ENCODE measurements at regions not wholly inside any gene's neighbourhood (a gene's known extent, or its start where the extent isn't known, plus 50 kb on each side); places are given as distances from the start of the nearest gene placed in this dataset.

DNA sequence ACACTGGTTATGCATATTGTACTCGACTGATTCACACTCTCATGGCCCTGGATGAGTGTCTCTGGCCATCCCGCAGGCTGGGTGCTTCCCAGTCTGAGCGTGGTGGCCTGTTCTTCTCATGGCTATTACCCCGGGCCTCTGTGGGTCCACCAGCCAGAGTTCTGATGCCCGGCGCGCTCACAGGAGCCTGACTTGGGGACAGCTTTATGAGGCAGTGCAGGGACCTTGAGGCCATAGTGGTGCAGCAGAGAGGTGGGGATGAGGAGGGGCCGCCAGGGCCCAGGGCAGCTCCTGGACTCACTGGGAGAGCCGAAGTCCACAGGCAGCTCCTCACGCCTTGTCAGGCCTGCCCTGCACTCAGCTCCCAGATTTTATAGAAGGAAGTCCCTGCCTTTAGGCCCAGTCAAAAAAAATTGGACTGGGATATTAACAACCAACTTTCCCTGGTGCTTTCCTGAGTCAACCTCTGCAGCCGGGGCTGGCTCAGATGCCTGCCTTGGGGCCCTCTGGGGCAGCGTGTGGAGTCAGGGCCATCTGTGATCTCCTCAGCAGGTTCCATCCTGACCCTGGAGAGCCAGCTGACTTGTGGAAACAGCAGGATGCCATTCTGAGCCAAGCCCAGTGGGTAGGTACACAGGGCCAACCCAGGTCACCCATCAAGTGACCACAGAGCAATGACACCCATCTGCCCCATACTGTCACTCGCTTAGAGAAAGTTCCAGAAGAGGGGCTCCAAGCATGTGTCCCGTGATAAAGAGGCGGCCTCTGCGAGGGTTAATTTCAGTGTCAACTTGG, 89.4 kb upstream of the DIO3 start:
- Histone ChIP-seq H3K27me3 (ENCODE audit: control insufficient read depth in 1 of 2, insufficient read depth in 1 of 2, low read length in 2 of 2) (peaks cover 21 to 34% of the 10 kb centered on the region in 2 experiments), H4K91ac (ENCODE audit: low read length) (no peak overlapping the region), H3K9me3 (ENCODE audit: control insufficient read depth, low read length) (no peaks in the 10 kb centered on the region), H2BK5ac (ENCODE audit: low read depth, low read length, poor library complexity, severe bottlenecking) (no peak overlapping the region), H3K36me3 (ENCODE audit: control insufficient read depth in 1 of 2, insufficient read depth in 2 of 2, low read depth in 1 of 2, low read length in 2 of 2) (no peaks in the 10 kb centered on the region), H3K18ac (ENCODE audit: low read depth in 1 of 2, low read length in 2 of 2) (no peak overlapping the region), H3K4me2 (ENCODE audit: low read length, poor library complexity, severe bottlenecking) (no peak overlapping the region), H2BK12ac (ENCODE audit: low read length in 2 of 2) (no peak overlapping the region), H2AK5ac (ENCODE audit: low read length, severe bottlenecking) (no peak overlapping the region), H3K27ac (ENCODE audit: low read length, poor library complexity, severe bottlenecking) (no peak overlapping the region), H2BK120ac (ENCODE audit: low read depth, low read length) (no peak overlapping the region), H3K4me1 (ENCODE audit: control insufficient read depth, insufficient read depth, low read depth, low read length) (no peaks in the 10 kb centered on the region), H3K23ac (ENCODE audit: low read length in 2 of 2) (no peak overlapping the region), H3K14ac (ENCODE audit: low read length in 2 of 2) (no peak overlapping the region), H3K4ac (ENCODE audit: low read depth in 1 of 2, low read length in 2 of 2) (no peak overlapping the region), H3K9ac (ENCODE audit: low read length) (no peak overlapping the region), H4K8ac (ENCODE audit: low read length) (no peak overlapping the region), H3K4me3 (ENCODE audit: insufficient read depth in 1 of 2, low read depth in 1 of 2, low read length in 2 of 2) (no peak overlapping the region), H3K79me1 (replicated peaks; ENCODE audit: low read length, poor library complexity, severe bottlenecking) (no peaks in the 10 kb centered on the region), H2AFZ (ENCODE audit: low read depth, low read length) (no peak overlapping the region), H2BK15ac (ENCODE audit: low read depth, poor library complexity, severe bottlenecking) (no peak overlapping the region)
- WGBS = 79% methylated on average over 16 of the region's 16 CpGs
- DNase-seq = no peak

DNA sequence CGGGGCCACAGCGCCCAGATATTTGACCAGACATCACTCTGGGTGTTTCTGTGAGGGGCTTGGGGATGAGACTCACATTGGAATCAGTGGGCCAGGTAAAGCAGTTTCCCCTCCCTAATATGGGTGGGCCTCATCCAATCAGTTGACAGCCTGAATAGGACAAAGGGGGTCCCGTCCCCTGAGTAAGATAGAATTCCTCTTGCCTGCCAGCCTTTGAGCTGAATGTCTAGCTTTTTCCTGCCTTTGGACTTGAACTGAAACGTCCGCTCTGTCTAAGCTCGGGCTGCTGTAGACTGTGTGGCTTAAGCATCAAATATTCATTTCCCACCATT, 88.8 kb upstream of the DIO3 start:
- Histone ChIP-seq H2AFZ (ENCODE audit: low read depth, low read length) (no peak overlapping the region), H3K9me3 (ENCODE audit: control insufficient read depth, low read length) (no peaks in the 10 kb centered on the region), H3K18ac (ENCODE audit: low read depth in 1 of 2, low read length in 2 of 2) (no peak overlapping the region), H3K4me2 (ENCODE audit: low read length, poor library complexity, severe bottlenecking) (no peak overlapping the region), H2BK15ac (ENCODE audit: low read depth, poor library complexity, severe bottlenecking) (no peak overlapping the region), H3K4me3 (ENCODE audit: insufficient read depth in 1 of 2, low read depth in 1 of 2, low read length in 2 of 2) (no peak overlapping the region), H2BK12ac (ENCODE audit: low read length in 2 of 2) (no peak overlapping the region), H3K14ac (ENCODE audit: low read length in 2 of 2) (no peak overlapping the region), H3K36me3 (ENCODE audit: control insufficient read depth in 1 of 2, insufficient read depth in 2 of 2, low read depth in 1 of 2, low read length in 2 of 2) (no peaks in the 10 kb centered on the region), H4K8ac (ENCODE audit: low read length) (no peak overlapping the region), H3K27me3 (ENCODE audit: control insufficient read depth in 1 of 2, insufficient read depth in 1 of 2, low read length in 2 of 2) (peaks cover 21 to 32% of the 10 kb centered on the region in 2 experiments), H3K4ac (ENCODE audit: low read depth in 1 of 2, low read length in 2 of 2) (no peak overlapping the region), H2BK120ac (ENCODE audit: low read depth, low read length) (no peak overlapping the region), H2AK5ac (ENCODE audit: low read length, severe bottlenecking) (no peak overlapping the region), H2BK5ac (ENCODE audit: low read depth, low read length, poor library complexity, severe bottlenecking) (no peak overlapping the region), H3K4me1 (ENCODE audit: control insufficient read depth, insufficient read depth, low read depth, low read length) (no peaks in the 10 kb centered on the region), H3K27ac (ENCODE audit: low read length, poor library complexity, severe bottlenecking) (no peak overlapping the region), H3K23ac (ENCODE audit: low read length in 2 of 2) (no peak overlapping the region), H3K79me1 (replicated peaks; ENCODE audit: low read length, poor library complexity, severe bottlenecking) (no peaks in the 10 kb centered on the region), H3K9ac (ENCODE audit: low read length) (no peak overlapping the region), H4K91ac (ENCODE audit: low read length) (no peak overlapping the region)
- WGBS = 85% methylated on average over 6 of the region's 6 CpGs
- no peak for DNase-seq

DNA sequence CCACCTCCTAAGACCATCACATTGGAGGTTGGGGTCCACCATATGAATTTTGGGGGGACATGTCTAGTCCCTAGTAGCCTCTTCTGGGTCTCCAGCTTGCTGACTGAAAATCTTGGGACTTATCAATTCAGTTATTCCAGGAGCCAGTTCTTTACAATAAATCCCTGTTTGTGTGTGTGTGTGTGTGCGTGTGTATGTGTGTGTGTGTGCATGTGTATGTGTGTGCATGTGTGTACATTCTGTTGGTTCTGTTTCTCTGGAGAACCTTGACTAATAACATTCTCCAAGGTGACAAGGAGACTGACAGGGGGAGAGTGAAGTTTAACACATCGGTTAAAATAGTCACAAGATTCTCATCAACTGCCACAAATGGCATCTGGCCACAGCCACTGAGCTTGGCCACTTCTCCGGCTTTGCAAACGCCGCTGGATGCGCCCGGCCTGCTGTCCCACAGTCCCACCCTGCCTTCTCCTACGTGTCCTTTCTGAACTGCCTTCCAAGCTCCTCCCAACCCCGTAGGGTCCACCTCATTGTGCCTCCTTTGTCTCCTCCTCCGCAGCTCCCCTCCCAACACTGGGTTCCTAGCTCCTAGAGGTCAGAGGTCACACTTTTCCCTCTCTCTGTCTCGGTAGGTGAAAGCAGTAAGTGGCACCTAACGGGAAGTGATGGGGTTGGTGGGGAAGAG, 88.1 kb upstream of the DIO3 start:
- Histone ChIP-seq H3K4ac (ENCODE audit: low read depth in 1 of 2, low read length in 2 of 2) (no peak overlapping the region), H3K27ac (ENCODE audit: low read length, poor library complexity, severe bottlenecking) (no peak overlapping the region), H3K27me3 (ENCODE audit: control insufficient read depth in 1 of 2, insufficient read depth in 1 of 2, low read length in 2 of 2) (peaks cover 21 to 26% of the 10 kb centered on the region in 2 experiments), H3K9ac (ENCODE audit: low read length) (no peak overlapping the region), H3K36me3 (ENCODE audit: control insufficient read depth in 1 of 2, insufficient read depth in 2 of 2, low read depth in 1 of 2, low read length in 2 of 2) (no peaks in the 10 kb centered on the region), H3K14ac (ENCODE audit: low read length in 2 of 2) (no peak overlapping the region), H3K4me2 (ENCODE audit: low read length, poor library complexity, severe bottlenecking) (no peak overlapping the region), H2BK5ac (ENCODE audit: low read depth, low read length, poor library complexity, severe bottlenecking) (no peak overlapping the region), H2BK12ac (ENCODE audit: low read length in 2 of 2) (no peak overlapping the region), H2BK120ac (ENCODE audit: low read depth, low read length) (no peak overlapping the region), H4K91ac (ENCODE audit: low read length) (no peak overlapping the region), H4K8ac (ENCODE audit: low read length) (no peak overlapping the region), H2AFZ (ENCODE audit: low read depth, low read length) (no peak overlapping the region), H2BK15ac (ENCODE audit: low read depth, poor library complexity, severe bottlenecking) (no peak overlapping the region), H3K18ac (ENCODE audit: low read depth in 1 of 2, low read length in 2 of 2) (no peak overlapping the region), H3K79me1 (replicated peaks; ENCODE audit: low read length, poor library complexity, severe bottlenecking) (no peaks in the 10 kb centered on the region), H3K23ac (ENCODE audit: low read length in 2 of 2) (no peak overlapping the region), H2AK5ac (ENCODE audit: low read length, severe bottlenecking) (no peak overlapping the region), H3K9me3 (ENCODE audit: control insufficient read depth, low read length) (no peaks in the 10 kb centered on the region), H3K4me1 (ENCODE audit: control insufficient read depth, insufficient read depth, low read depth, low read length) (no peaks in the 10 kb centered on the region), H3K4me3 (ENCODE audit: insufficient read depth in 1 of 2, low read depth in 1 of 2, low read length in 2 of 2) (no peak overlapping the region)
- DNase-seq = no peak
- WGBS = 78% methylated on average over 12 of the region's 12 CpGs

DNA sequence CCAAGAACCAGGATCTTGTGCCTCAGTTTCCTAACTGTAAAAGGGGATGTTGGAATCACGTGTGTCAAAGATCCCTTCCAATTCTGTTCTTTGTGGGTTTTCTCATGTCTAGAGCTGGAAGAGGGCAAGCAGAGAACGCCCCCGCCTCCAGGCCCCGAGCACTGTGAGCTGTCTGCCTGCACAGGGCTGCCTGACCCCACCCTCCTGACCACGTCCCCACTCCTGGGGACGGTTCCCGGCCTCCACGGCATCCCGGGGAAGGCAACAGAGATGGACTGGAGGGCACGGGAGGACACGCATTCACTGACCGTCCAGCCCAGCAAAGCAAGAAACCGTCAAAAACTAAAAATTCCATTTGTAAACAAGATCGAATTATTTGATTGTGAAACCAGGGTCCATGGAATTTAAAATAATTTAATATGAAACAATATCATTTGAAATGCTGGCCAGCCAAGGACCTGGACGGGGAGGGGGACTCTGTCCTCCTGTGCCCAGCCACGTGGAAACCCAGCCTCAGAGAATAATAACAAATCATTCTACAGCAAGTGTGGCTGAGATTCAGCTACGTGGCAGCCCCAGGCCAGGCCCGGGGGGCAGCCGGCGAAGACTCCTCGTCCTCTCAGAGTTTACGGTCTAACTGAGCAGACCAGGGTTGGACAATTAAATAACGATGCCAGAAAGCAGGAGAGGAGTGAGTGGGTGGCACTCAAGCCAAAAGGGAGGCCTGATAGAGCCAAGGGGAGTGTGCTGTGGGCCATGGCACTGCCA, 87.3 kb upstream of the DIO3 start:
- no peak overlapping the region for H3K4ac ChIP-seq (ENCODE audit: low read depth in 1 of 2, low read length in 2 of 2)
- H2AFZ ChIP-seq (ENCODE audit: low read depth, low read length) = no peak overlapping the region
- 82% methylated on average over 15 of the region's 23 CpGs for WGBS

More for the DNA sequence above, 87.3 kb upstream of the DIO3 start:
- no peak overlapping the region for H3K27ac ChIP-seq (ENCODE audit: low read length, poor library complexity, severe bottlenecking)
- no peak for DNase-seq
- H2BK15ac ChIP-seq (ENCODE audit: low read depth, poor library complexity, severe bottlenecking) = no peak overlapping the region
- H4K91ac ChIP-seq (ENCODE audit: low read length) = no peak overlapping the region
- H3K4me2 ChIP-seq (ENCODE audit: low read length, poor library complexity, severe bottlenecking) = no peak overlapping the region
- H3K36me3 ChIP-seq (ENCODE audit: control insufficient read depth in 1 of 2, insufficient read depth in 2 of 2, low read depth in 1 of 2, low read length in 2 of 2) = no peaks in the 10 kb centered on the region
- H3K27me3 ChIP-seq (ENCODE audit: control insufficient read depth in 1 of 2, insufficient read depth in 1 of 2, low read length in 2 of 2) = peaks cover 21% of the 10 kb centered on the region in 2 experiments
- H3K18ac ChIP-seq (ENCODE audit: low read depth in 1 of 2, low read length in 2 of 2) = no peak overlapping the region
- no peak overlapping the region for H3K23ac ChIP-seq (ENCODE audit: low read length in 2 of 2)
- H4K8ac ChIP-seq (ENCODE audit: low read length) = no peak overlapping the region
- H2BK12ac ChIP-seq (ENCODE audit: low read length in 2 of 2) = no peak overlapping the region
- no peak overlapping the region for H3K14ac ChIP-seq (ENCODE audit: low read length in 2 of 2)
- H3K4me3 ChIP-seq (ENCODE audit: insufficient read depth in 1 of 2, low read depth in 1 of 2, low read length in 2 of 2) = no peak overlapping the region
- no peak overlapping the region for H2BK5ac ChIP-seq (ENCODE audit: low read depth, low read length, poor library complexity, severe bottlenecking)
- H3K4me1 ChIP-seq (ENCODE audit: control insufficient read depth, insufficient read depth, low read depth, low read length) = no peaks in the 10 kb centered on the region
- no peaks in the 10 kb centered on the region for H3K79me1 ChIP-seq (replicated peaks; ENCODE audit: low read length, poor library complexity, severe bottlenecking)
- H2BK120ac ChIP-seq (ENCODE audit: low read depth, low read length) = no peak overlapping the region
- H2AK5ac ChIP-seq (ENCODE audit: low read length, severe bottlenecking) = no peak overlapping the region
- no peaks in the 10 kb centered on the region for H3K9me3 ChIP-seq (ENCODE audit: control insufficient read depth, low read length)
- H3K9ac ChIP-seq (ENCODE audit: low read length) = no peak overlapping the region
